ENCODE measurements at regions not wholly inside any gene's neighbourhood (a gene's known extent, or its start where the extent isn't known, plus 50 kb on each side); places are given as distances from the start of the nearest gene placed in this dataset.

- intact Hi-C loops (cut with micrococcal nuclease; ENCODE audit: unreplicated experiment): no loop called here
- H3K4me3 ChIP-seq (ENCODE audit: low read depth, low read length, poor library complexity, severe bottlenecking): no peak overlapping the region
- DNase-seq (ENCODE audit: low spot score): no peak
- TF ChIP-seq CTCF (conservative IDR thresholded peaks at IDR 0.05; ENCODE audit: low read depth, low read length): no peak
- H3K36me3 ChIP-seq (ENCODE audit: insufficient read depth, low read length, poor library complexity, severe bottlenecking): no peaks in the 10 kb centered on the region
- no peaks in the 10 kb centered on the region for H3K4me1 ChIP-seq (ENCODE audit: insufficient read depth, low read length, poor library complexity, severe bottlenecking)
- no TSS peak for BruUV-seq (replicated peaks)
- H3K9me3 ChIP-seq (ENCODE audit: low read depth, low read length, poor library complexity, severe bottlenecking): no peaks in the 10 kb centered on the region
- H3K27ac ChIP-seq (ENCODE audit: low read depth, low read length, poor library complexity, severe bottlenecking): no peak overlapping the region
- POLR2A ChIA-PET (ENCODE audit: low non-redundant PET): no interaction called here
- no peaks in the 10 kb centered on the region for H3K27me3 ChIP-seq (replicated peaks; ENCODE audit: insufficient read depth, low read depth, low read length, poor library complexity)
- CTCF ChIA-PET: no interaction called here
These were observed 111.9 kb downstream of the FEM1C start for GRCh38 chr5:115432691-115433090.

- TF ChIP-seq CTCF (conservative IDR thresholded peaks at IDR 0.05; ENCODE audit: low read depth, low read length): no peak
- no peaks in the 10 kb centered on the region for H3K36me3 ChIP-seq (ENCODE audit: insufficient read depth, low read length, poor library complexity, severe bottlenecking)
- H3K4me3 ChIP-seq (ENCODE audit: low read depth, low read length, poor library complexity, severe bottlenecking): no peak overlapping the region
- H3K27ac ChIP-seq (ENCODE audit: low read depth, low read length, poor library complexity, severe bottlenecking): no peak overlapping the region
- BruUV-seq (replicated peaks): no TSS peak
- H3K4me1 ChIP-seq (ENCODE audit: insufficient read depth, low read length, poor library complexity, severe bottlenecking): no peaks in the 10 kb centered on the region
- intact Hi-C loops (cut with micrococcal nuclease; ENCODE audit: unreplicated experiment): no loop called here
- DNase-seq (ENCODE audit: low spot score): no peak
- ChIA-PET POLR2A (ENCODE audit: low non-redundant PET) (no interaction called here), CTCF (no interaction called here)
- no peaks in the 10 kb centered on the region for H3K9me3 ChIP-seq (ENCODE audit: low read depth, low read length, poor library complexity, severe bottlenecking)
- no peaks in the 10 kb centered on the region for H3K27me3 ChIP-seq (replicated peaks; ENCODE audit: insufficient read depth, low read depth, low read length, poor library complexity)
These were observed 113.5 kb downstream of the FEM1C start for GRCh38 chr5:115431116-115431515.

GRCh38 chr5:115430374-115430773, 114.2 kb downstream of the FEM1C start:
- Histone ChIP-seq H3K9me3 (ENCODE audit: low read depth, low read length, poor library complexity, severe bottlenecking) (no peaks in the 10 kb centered on the region), H3K4me1 (ENCODE audit: insufficient read depth, low read length, poor library complexity, severe bottlenecking) (no peaks in the 10 kb centered on the region), H3K27me3 (replicated peaks; ENCODE audit: insufficient read depth, low read depth, low read length, poor library complexity) (no peaks in the 10 kb centered on the region), H3K27ac (ENCODE audit: low read depth, low read length, poor library complexity, severe bottlenecking) (no peak overlapping the region), H3K4me3 (ENCODE audit: low read depth, low read length, poor library complexity, severe bottlenecking) (no peak overlapping the region), H3K36me3 (ENCODE audit: insufficient read depth, low read length, poor library complexity, severe bottlenecking) (no peaks in the 10 kb centered on the region)
- intact Hi-C loops (cut with micrococcal nuclease; ENCODE audit: unreplicated experiment): no loop called here
- TF ChIP-seq EZH2 (IDR thresholded peaks at IDR 0.05; ENCODE audit: borderline replicate concordance, low read depth, low read length, poor library complexity, severe bottlenecking) (no peak), CTCF (conservative IDR thresholded peaks at IDR 0.05; ENCODE audit: low read depth, low read length) (no peak)
- POLR2A ChIA-PET (ENCODE audit: low non-redundant PET): no interaction called here
- CTCF ChIA-PET: no interaction called here
- no TSS peak for BruUV-seq (replicated peaks)
- no peak for DNase-seq (ENCODE audit: low spot score)
